H1 (cell line): ENCODE measurements at regions not wholly inside any gene's neighbourhood (a gene's known extent, or its start where the extent isn't known, plus 50 kb on each side); places are given as distances from the start of the nearest gene placed in this dataset.

Source experiments
- RAD21 ChIP-seq, 2 experiments: IDR thresholded peaks in 1 of 2; conservative IDR thresholded peaks in 1 of 2; 2 replicates each; pipeline ENCODE4 v1.6.1; 2011; ENCODE audit warnings: low read depth in 2 of 2, low read length in 2 of 2, improper control_type of control experiment in 1 of 2, inconsistent platforms in 1 of 2, mild to moderate bottlenecking in 1 of 2, moderate library complexity in 1 of 2
- SP4 ChIP-seq: IDR thresholded peaks from 2 replicates; pipeline ENCODE4 v1.6.1; 2012; ENCODE audit warnings: low read length, inconsistent platforms
- TF ChIP-seq, protein P1 (sequence below), 3 experiments: IDR thresholded peaks; 1 replicate in 2 of 3; 2 replicates in 1 of 3; pipeline versions ENCODE4 v1.5.1 to v1.6.1; 2011; ENCODE audit warnings: low read length in 3 of 3, mild to moderate bottlenecking in 3 of 3, inconsistent platforms in 2 of 3, low read depth in 1 of 3, moderate library complexity in 1 of 3; ENCODE audit not compliant: insufficient read depth in 1 of 3; ENCODE audit errors: control extremely low read depth in 1 of 3
- TF ChIP-seq, protein P2 (sequence below): fragments of 300-600 bp; sonication (generic); IDR thresholded peaks from 2 replicates; pipeline ENCODE4 v1.7.1; 2012; ENCODE audit warnings: low read length, moderate library complexity, mild to moderate bottlenecking, inconsistent platforms; ENCODE audit not compliant: insufficient replicate concordance

- TF ChIP-seq, protein P1, sequence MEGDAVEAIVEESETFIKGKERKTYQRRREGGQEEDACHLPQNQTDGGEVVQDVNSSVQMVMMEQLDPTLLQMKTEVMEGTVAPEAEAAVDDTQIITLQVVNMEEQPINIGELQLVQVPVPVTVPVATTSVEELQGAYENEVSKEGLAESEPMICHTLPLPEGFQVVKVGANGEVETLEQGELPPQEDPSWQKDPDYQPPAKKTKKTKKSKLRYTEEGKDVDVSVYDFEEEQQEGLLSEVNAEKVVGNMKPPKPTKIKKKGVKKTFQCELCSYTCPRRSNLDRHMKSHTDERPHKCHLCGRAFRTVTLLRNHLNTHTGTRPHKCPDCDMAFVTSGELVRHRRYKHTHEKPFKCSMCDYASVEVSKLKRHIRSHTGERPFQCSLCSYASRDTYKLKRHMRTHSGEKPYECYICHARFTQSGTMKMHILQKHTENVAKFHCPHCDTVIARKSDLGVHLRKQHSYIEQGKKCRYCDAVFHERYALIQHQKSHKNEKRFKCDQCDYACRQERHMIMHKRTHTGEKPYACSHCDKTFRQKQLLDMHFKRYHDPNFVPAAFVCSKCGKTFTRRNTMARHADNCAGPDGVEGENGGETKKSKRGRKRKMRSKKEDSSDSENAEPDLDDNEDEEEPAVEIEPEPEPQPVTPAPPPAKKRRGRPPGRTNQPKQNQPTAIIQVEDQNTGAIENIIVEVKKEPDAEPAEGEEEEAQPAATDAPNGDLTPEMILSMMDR (IDR thresholded peaks at IDR 0.05; ENCODE audit: control extremely low read depth in 1 of 3, insufficient read depth in 1 of 3, low read depth in 1 of 3, low read length in 3 of 3), result no peak
- TF ChIP-seq, protein P2, sequence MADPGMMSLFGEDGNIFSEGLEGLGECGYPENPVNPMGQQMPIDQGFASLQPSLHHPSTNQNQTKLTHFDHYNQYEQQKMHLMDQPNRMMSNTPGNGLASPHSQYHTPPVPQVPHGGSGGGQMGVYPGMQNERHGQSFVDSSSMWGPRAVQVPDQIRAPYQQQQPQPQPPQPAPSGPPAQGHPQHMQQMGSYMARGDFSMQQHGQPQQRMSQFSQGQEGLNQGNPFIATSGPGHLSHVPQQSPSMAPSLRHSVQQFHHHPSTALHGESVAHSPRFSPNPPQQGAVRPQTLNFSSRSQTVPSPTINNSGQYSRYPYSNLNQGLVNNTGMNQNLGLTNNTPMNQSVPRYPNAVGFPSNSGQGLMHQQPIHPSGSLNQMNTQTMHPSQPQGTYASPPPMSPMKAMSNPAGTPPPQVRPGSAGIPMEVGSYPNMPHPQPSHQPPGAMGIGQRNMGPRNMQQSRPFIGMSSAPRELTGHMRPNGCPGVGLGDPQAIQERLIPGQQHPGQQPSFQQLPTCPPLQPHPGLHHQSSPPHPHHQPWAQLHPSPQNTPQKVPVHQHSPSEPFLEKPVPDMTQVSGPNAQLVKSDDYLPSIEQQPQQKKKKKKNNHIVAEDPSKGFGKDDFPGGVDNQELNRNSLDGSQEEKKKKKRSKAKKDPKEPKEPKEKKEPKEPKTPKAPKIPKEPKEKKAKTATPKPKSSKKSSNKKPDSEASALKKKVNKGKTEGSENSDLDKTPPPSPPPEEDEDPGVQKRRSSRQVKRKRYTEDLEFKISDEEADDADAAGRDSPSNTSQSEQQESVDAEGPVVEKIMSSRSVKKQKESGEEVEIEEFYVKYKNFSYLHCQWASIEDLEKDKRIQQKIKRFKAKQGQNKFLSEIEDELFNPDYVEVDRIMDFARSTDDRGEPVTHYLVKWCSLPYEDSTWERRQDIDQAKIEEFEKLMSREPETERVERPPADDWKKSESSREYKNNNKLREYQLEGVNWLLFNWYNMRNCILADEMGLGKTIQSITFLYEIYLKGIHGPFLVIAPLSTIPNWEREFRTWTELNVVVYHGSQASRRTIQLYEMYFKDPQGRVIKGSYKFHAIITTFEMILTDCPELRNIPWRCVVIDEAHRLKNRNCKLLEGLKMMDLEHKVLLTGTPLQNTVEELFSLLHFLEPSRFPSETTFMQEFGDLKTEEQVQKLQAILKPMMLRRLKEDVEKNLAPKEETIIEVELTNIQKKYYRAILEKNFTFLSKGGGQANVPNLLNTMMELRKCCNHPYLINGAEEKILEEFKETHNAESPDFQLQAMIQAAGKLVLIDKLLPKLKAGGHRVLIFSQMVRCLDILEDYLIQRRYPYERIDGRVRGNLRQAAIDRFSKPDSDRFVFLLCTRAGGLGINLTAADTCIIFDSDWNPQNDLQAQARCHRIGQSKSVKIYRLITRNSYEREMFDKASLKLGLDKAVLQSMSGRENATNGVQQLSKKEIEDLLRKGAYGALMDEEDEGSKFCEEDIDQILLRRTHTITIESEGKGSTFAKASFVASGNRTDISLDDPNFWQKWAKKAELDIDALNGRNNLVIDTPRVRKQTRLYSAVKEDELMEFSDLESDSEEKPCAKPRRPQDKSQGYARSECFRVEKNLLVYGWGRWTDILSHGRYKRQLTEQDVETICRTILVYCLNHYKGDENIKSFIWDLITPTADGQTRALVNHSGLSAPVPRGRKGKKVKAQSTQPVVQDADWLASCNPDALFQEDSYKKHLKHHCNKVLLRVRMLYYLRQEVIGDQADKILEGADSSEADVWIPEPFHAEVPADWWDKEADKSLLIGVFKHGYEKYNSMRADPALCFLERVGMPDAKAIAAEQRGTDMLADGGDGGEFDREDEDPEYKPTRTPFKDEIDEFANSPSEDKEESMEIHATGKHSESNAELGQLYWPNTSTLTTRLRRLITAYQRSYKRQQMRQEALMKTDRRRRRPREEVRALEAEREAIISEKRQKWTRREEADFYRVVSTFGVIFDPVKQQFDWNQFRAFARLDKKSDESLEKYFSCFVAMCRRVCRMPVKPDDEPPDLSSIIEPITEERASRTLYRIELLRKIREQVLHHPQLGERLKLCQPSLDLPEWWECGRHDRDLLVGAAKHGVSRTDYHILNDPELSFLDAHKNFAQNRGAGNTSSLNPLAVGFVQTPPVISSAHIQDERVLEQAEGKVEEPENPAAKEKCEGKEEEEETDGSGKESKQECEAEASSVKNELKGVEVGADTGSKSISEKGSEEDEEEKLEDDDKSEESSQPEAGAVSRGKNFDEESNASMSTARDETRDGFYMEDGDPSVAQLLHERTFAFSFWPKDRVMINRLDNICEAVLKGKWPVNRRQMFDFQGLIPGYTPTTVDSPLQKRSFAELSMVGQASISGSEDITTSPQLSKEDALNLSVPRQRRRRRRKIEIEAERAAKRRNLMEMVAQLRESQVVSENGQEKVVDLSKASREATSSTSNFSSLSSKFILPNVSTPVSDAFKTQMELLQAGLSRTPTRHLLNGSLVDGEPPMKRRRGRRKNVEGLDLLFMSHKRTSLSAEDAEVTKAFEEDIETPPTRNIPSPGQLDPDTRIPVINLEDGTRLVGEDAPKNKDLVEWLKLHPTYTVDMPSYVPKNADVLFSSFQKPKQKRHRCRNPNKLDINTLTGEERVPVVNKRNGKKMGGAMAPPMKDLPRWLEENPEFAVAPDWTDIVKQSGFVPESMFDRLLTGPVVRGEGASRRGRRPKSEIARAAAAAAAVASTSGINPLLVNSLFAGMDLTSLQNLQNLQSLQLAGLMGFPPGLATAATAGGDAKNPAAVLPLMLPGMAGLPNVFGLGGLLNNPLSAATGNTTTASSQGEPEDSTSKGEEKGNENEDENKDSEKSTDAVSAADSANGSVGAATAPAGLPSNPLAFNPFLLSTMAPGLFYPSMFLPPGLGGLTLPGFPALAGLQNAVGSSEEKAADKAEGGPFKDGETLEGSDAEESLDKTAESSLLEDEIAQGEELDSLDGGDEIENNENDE, result no peak
- TF ChIP-seq SP4 (no peak), RAD21 (IDR thresholded peaks at IDR 0.05 in 1 of 2, conservative IDR thresholded peaks at IDR 0.05 in 1 of 2; ENCODE audit: low read depth in 2 of 2, low read length in 2 of 2) (no peak)
Measured at GRCh38 chr12:18148961-18149360, 59.0 kb upstream of the RERGL start (continued).
